ENCODE measurements at regions not wholly inside any gene's neighbourhood (a gene's known extent, or its start where the extent isn't known, plus 50 kb on each side); places are given as distances from the start of the nearest gene placed in this dataset.

- no peaks in the 10 kb centered on the region for H3K36me3 ChIP-seq (ENCODE audit: insufficient read depth in 1 of 2, low read depth in 1 of 2)
- intact Hi-C loops (cut with DNase I), result no loop called here
- peaks cover 0 to 14% (median 0%) of the 10 kb centered on the region in 3 donors for H3K27me3 ChIP-seq (ENCODE audit: insufficient read depth in 3 of 3, low read length in 2 of 3)
- H3K4me1 ChIP-seq, result no peaks in the 10 kb centered on the region
- H3K27ac ChIP-seq, result no peak overlapping the region
- TF ChIP-seq CTCF (IDR thresholded peaks at IDR 0.05), result no peak
- ATAC-seq (no peak), DNase-seq (no peak)
- no peak overlapping the region for H3K4me3 ChIP-seq
- WGBS, 3 donors, result 15 to 43% (median 42%) methylated on average over 1 of the region's 1 CpG
- no peaks in the 10 kb centered on the region for H3K9me3 ChIP-seq
Measured at GRCh38 chr1:38371505-38371844, 324.9 kb upstream of the POU3F1 start.

- ATAC-seq (no peak), DNase-seq (no peak)
- WGBS, 3 donors, result 60 to 68% (median 61%) methylated on average over 14 of the region's 14 CpGs
- no peak for TF ChIP-seq CTCF (IDR thresholded peaks at IDR 0.05)
- Histone ChIP-seq H3K27ac (no peak overlapping the region), H3K27me3 (ENCODE audit: insufficient read depth in 3 of 3, low read length in 2 of 3) (peaks cover 0 to 14% (median 0%) of the 10 kb centered on the region in 3 donors), H3K4me1 (no peaks in the 10 kb centered on the region), H3K36me3 (ENCODE audit: insufficient read depth in 1 of 2, low read depth in 1 of 2) (no peaks in the 10 kb centered on the region), H3K4me3 (no peak overlapping the region), H3K9me3 (no peaks in the 10 kb centered on the region)
- intact Hi-C loops (cut with DNase I), result no loop called here
Measured at GRCh38 chr1:38370716-38371504, 324.3 kb upstream of the POU3F1 start.

GRCh38 chr1:38365242-38365641 lies 318.6 kb upstream of the POU3F1 start:
- ATAC-seq, result no peak
- no peak for DNase-seq
- intact Hi-C loops (cut with DNase I), result no loop called here
- no peaks in the 10 kb centered on the region for H3K9me3 ChIP-seq
- H3K36me3 ChIP-seq (ENCODE audit: insufficient read depth in 1 of 2, low read depth in 1 of 2), result no peaks in the 10 kb centered on the region
- WGBS, 3 donors, result 9 to 35% (median 29%) methylated on average over 1 of the region's 1 CpG
- TF ChIP-seq CTCF (IDR thresholded peaks at IDR 0.05), result no peak
- H3K27me3 ChIP-seq (ENCODE audit: insufficient read depth in 3 of 3, low read length in 2 of 3), result peaks cover 0 to 7% (median 0%) of the 10 kb centered on the region in 3 donors
- H3K4me3 ChIP-seq, result no peak overlapping the region
- H3K4me1 ChIP-seq, result no peaks in the 10 kb centered on the region
- H3K27ac ChIP-seq, result no peak overlapping the region

- H3K9me3 ChIP-seq, result no peaks in the 10 kb centered on the region
- no peaks in the 10 kb centered on the region for H3K36me3 ChIP-seq (ENCODE audit: insufficient read depth in 1 of 2, low read depth in 1 of 2)
- intact Hi-C loops (cut with DNase I), result no loop called here
- no peaks in the 10 kb centered on the region for H3K4me1 ChIP-seq
- H3K27me3 ChIP-seq (ENCODE audit: insufficient read depth in 3 of 3, low read length in 2 of 3), result no peaks in the 10 kb centered on the region
- no peak for DNase-seq
- H3K27ac ChIP-seq, result no peak overlapping the region
- no peak overlapping the region for H3K4me3 ChIP-seq
- TF ChIP-seq CTCF (IDR thresholded peaks at IDR 0.05), result no peak
- no peak for ATAC-seq
- 64 to 71% (median 67%) methylated on average over 6 of the region's 6 CpGs for WGBS, 3 donors
Measured at GRCh38 chr1:38361566-38361965, 315.0 kb upstream of the POU3F1 start.

- ATAC-seq (no peak), DNase-seq (no peak)
- intact Hi-C loops (cut with DNase I), result no loop called here
Measured at GRCh38 chr1:38360807-38361206, 314.2 kb upstream of the POU3F1 start.

More at GRCh38 chr1:38360807-38361206, 314.2 kb upstream of the POU3F1 start:
- H3K27me3 ChIP-seq (ENCODE audit: insufficient read depth in 3 of 3, low read length in 2 of 3), result no peaks in the 10 kb centered on the region
- TF ChIP-seq CTCF (IDR thresholded peaks at IDR 0.05), result no peak
- no peaks in the 10 kb centered on the region for H3K4me1 ChIP-seq
- WGBS, 3 donors, result 81 to 94% (median 92%) methylated on average over 1 of the region's 1 CpG
- no peak overlapping the region for H3K4me3 ChIP-seq
- no peaks in the 10 kb centered on the region for H3K36me3 ChIP-seq (ENCODE audit: insufficient read depth in 1 of 2, low read depth in 1 of 2)
- no peaks in the 10 kb centered on the region for H3K9me3 ChIP-seq
- no peak overlapping the region for H3K27ac ChIP-seq

Data from psoas muscle (tissue), 7 donors.